ENCODE measurements at regions not wholly inside any gene's neighbourhood (a gene's known extent, or its start where the extent isn't known, plus 50 kb on each side); places are given as distances from the start of the nearest gene placed in this dataset.

- no peaks in the 10 kb centered on the region for H3K79me2 ChIP-seq (ENCODE audit: control insufficient read depth, insufficient read depth, low read length)
- no peaks in the 10 kb centered on the region for H3K4me1 ChIP-seq (ENCODE audit: control insufficient read depth, extremely low read depth, insufficient read depth, low read length)
- H3K27ac ChIP-seq (ENCODE audit: control insufficient read depth, insufficient read depth, low read length) = no peak overlapping the region
- no peak overlapping the region for H3K9ac ChIP-seq (ENCODE audit: control insufficient read depth, extremely low read depth, insufficient read depth, low read length)
- FAIRE-seq (no peak), DNase-seq (ENCODE audit: low read depth, low spot score) (no peak)
- H4K20me1 ChIP-seq (ENCODE audit: control insufficient read depth, extremely low read depth, insufficient read depth, low read length) = no peaks in the 10 kb centered on the region
- no peaks in the 10 kb centered on the region for H3K9me1 ChIP-seq (ENCODE audit: control insufficient read depth, extremely low read depth, insufficient read depth, low read length)
- H3K36me3 ChIP-seq (ENCODE audit: control insufficient read depth in 2 of 2, extremely low read depth in 1 of 2, insufficient read depth in 2 of 2, low read length in 2 of 2) = no peaks in the 10 kb centered on the region
- TF ChIP-seq CTCF (optimal IDR thresholded peaks at IDR 0.05 in 1 of 3, IDR thresholded peaks at IDR 0.05 in 1 of 3, conservative IDR thresholded peaks at IDR 0.05 in 1 of 3; ENCODE audit: extremely low read depth in 1 of 3, insufficient read depth in 2 of 3, low read length in 3 of 3) (no peak), EZH2 (IDR thresholded peaks at IDR 0.05; ENCODE audit: low read length) (no peak)
- H3K27me3 ChIP-seq (ENCODE audit: control insufficient read depth, extremely low read depth, insufficient read depth, low read length) = no peaks in the 10 kb centered on the region
- no peaks in the 10 kb centered on the region for H3K9me3 ChIP-seq (ENCODE audit: control insufficient read depth, low read depth, low read length)
- H2AFZ ChIP-seq (ENCODE audit: control insufficient read depth, low read length) = no peak overlapping the region
- H3K4me2 ChIP-seq (ENCODE audit: control insufficient read depth, extremely low read depth, insufficient read depth, low read depth, low read length) = no peak overlapping the region
- H3K4me3 ChIP-seq (ENCODE audit: control insufficient read depth in 2 of 3, extremely low read depth in 1 of 3, insufficient read depth in 2 of 3, low read depth in 1 of 3, low read length in 3 of 3) = no peak overlapping the region
- dilution Hi-C loops (cut with MboI; ENCODE audit: extremely low pct_ligation_motif_present, low sequenced_read_pairs) = no loop called here
Measured at GRCh38 chr4:11919316-11919715, 490.6 kb upstream of the HS3ST1 start.

- no peaks in the 10 kb centered on the region for H3K27me3 ChIP-seq (ENCODE audit: control insufficient read depth, extremely low read depth, insufficient read depth, low read length)
- H3K9me3 ChIP-seq (ENCODE audit: control insufficient read depth, low read depth, low read length) = no peaks in the 10 kb centered on the region
- H3K36me3 ChIP-seq (ENCODE audit: control insufficient read depth in 2 of 2, extremely low read depth in 1 of 2, insufficient read depth in 2 of 2, low read length in 2 of 2) = no peaks in the 10 kb centered on the region
- no peaks in the 10 kb centered on the region for H3K9me1 ChIP-seq (ENCODE audit: control insufficient read depth, extremely low read depth, insufficient read depth, low read length)
- TF ChIP-seq CTCF (optimal IDR thresholded peaks at IDR 0.05 in 1 of 3, IDR thresholded peaks at IDR 0.05 in 1 of 3, conservative IDR thresholded peaks at IDR 0.05 in 1 of 3; ENCODE audit: extremely low read depth in 1 of 3, insufficient read depth in 2 of 3, low read length in 3 of 3) (no peak), EZH2 (IDR thresholded peaks at IDR 0.05; ENCODE audit: low read length) (no peak)
- no peak overlapping the region for H3K4me2 ChIP-seq (ENCODE audit: control insufficient read depth, extremely low read depth, insufficient read depth, low read depth, low read length)
- no peak for DNase-seq (ENCODE audit: low read depth, low spot score)
- H3K9ac ChIP-seq (ENCODE audit: control insufficient read depth, extremely low read depth, insufficient read depth, low read length) = no peak overlapping the region
- H3K79me2 ChIP-seq (ENCODE audit: control insufficient read depth, insufficient read depth, low read length) = no peaks in the 10 kb centered on the region
- H2AFZ ChIP-seq (ENCODE audit: control insufficient read depth, low read length) = no peak overlapping the region
- H3K27ac ChIP-seq (ENCODE audit: control insufficient read depth, insufficient read depth, low read length) = no peak overlapping the region
- FAIRE-seq = no peak
- peaks cover 11% of the 10 kb centered on the region for H3K4me1 ChIP-seq (ENCODE audit: control insufficient read depth, extremely low read depth, insufficient read depth, low read length)
- H3K4me3 ChIP-seq (ENCODE audit: control insufficient read depth in 2 of 3, extremely low read depth in 1 of 3, insufficient read depth in 2 of 3, low read depth in 1 of 3, low read length in 3 of 3) = no peak overlapping the region
- no peaks in the 10 kb centered on the region for H4K20me1 ChIP-seq (ENCODE audit: control insufficient read depth, extremely low read depth, insufficient read depth, low read length)
- dilution Hi-C loops (cut with MboI; ENCODE audit: extremely low pct_ligation_motif_present, low sequenced_read_pairs) = no loop called here
Measured at GRCh38 chr4:11914406-11914805, 485.7 kb upstream of the HS3ST1 start.

Measured in keratinocyte (primary cell).